GM10248 (cell line): ENCODE measurements at regions not wholly inside any gene's neighbourhood (a gene's known extent, or its start where the extent isn't known, plus 50 kb on each side); places are given as distances from the start of the nearest gene placed in this dataset.

Source experiments
- CTCF ChIA-PET: fragments of 300-600 bp; sonication (Branson Sonifier 250); formaldehyde crosslinking; extraction: SDS; loops from one replicate; lab custom pipeline; 2021; ENCODE audit warnings: antibody characterized with exemption; lab: Yijun Ruan, JAX
- POLR2A ChIA-PET: fragments of 350-650 bp; sonication (Branson Sonifier 250); formaldehyde crosslinking; extraction: SDS; loops from one replicate; lab custom pipeline; 2020; ENCODE audit warnings: antibody characterized with exemption; lab: Yijun Ruan, JAX
- DNase-seq: peaks from one replicate; pipeline ENCODE4 v3.0.0; 2012; ENCODE audit errors: extremely low spot score
- CTCF ChIP-seq: IDR thresholded peaks from 2 replicates; pipeline ENCODE4 v1.5.1; 2012; ENCODE audit warnings: mild to moderate bottlenecking, low read depth; ENCODE audit errors: extremely low read depth, missing control alignments, control extremely low read depth

GRCh38 chr7:22027475-22027874 is 81.8 kb upstream of the CDCA7L start:
- ChIA-PET POLR2A (no interaction called here), CTCF (no interaction called here)
- DNase-seq, result no peak
- TF ChIP-seq CTCF, result no peak

GRCh38 chr7:22025983-22026382 is 80.3 kb upstream of the CDCA7L start:
- ChIA-PET POLR2A (no interaction called here), CTCF (interaction anchor here (1.2 to 1.7 kb wide), 3 partner anchors 10 to 13 kb away, joined by 3 to 6 read pairs (median 4); no protein-coding TSS in a partner anchor)
- TF ChIP-seq CTCF, result no peak
- DNase-seq, result no peak

GRCh38 chr7:22025075-22025474 is 79.4 kb upstream of the CDCA7L start:
- DNase-seq, result no peak
- TF ChIP-seq CTCF, result no peak

GRCh38 chr7:22019931-22020330 is 74.2 kb upstream of the CDCA7L start:
- DNase-seq, result no peak
- CTCF ChIA-PET, result interaction anchor here (1.2 kb wide), 1 partner anchor 9 kb away, joined by 3 read pairs; no protein-coding TSS in a partner anchor
- no peak for TF ChIP-seq CTCF
- POLR2A ChIA-PET, result no interaction called here

More at GRCh38 chr7:22025075-22025474, 79.4 kb upstream of the CDCA7L start:
- CTCF ChIA-PET, result interaction anchor here (1.2 to 1.7 kb wide), 3 partner anchors 11 to 13 kb away, joined by 3 to 6 read pairs (median 4); no protein-coding TSS in a partner anchor
- POLR2A ChIA-PET, result no interaction called here

- peak; percentile 21 for DNase-seq
- ChIA-PET CTCF (interaction anchor here (0.7 kb wide), 1 partner anchor 23 kb away, joined by 3 read pairs; no protein-coding TSS in a partner anchor), POLR2A (no interaction called here)
- no peak for TF ChIP-seq CTCF
Observed at GRCh38 chr7:22016507-22016906, 70.8 kb upstream of the CDCA7L start.

GRCh38 chr7:22013711-22014110 is 68.0 kb upstream of the CDCA7L start:
- no peak for DNase-seq
- TF ChIP-seq CTCF, result no peak
- CTCF ChIA-PET, result interaction anchor here (1.0 to 1.3 kb wide), 2 partner anchors 12 to 13 kb away, joined by 3 read pairs; no protein-coding TSS in a partner anchor
- POLR2A ChIA-PET, result no interaction called here
